Right lung (tissue), 2 donors: ENCODE measurements at regions not wholly inside any gene's neighbourhood (a gene's known extent, or its start where the extent isn't known, plus 50 kb on each side); places are given as distances from the start of the nearest gene placed in this dataset.
"Not testable (repeated sequence)": the region's sequence is repeated elsewhere in the genome, so short reads cannot be mapped to it uniquely, and the experiment has no call there.

Experiments used
- DNase-seq, 2 donors: peaks; one replicate each; pipeline ENCODE4 v3.0.0-alpha.2; 2013

DNA sequence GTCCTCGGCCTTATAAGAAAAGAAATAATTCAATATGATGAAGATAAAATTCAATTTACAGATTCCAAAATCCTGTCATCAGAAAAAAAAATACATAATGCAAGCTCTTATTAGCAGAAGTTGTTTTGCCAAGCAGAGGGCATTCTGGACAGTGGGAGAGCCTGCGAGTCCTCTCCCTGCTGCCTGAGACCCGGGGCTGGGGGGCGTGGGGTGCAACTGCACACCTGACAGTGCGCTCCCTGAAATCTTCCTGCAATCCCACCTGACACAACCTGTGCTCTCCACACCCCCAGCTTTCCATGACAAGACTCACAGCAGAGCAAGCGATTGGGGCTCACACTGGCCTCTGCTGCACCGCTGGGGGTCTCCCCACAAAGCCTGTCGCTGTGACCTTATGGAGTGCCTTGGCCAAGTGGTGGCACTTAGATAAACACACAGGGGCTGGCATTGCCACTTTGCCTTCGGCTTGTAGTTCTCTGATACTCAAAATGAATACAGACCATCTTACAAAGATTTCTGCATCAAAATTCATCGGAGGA is 130.3 kb upstream of the PDE10A start:
- no peak for DNase-seq

GRCh38 chr6:165791876-165792437 is 128.9 kb upstream of the PDE10A start:
- no peak for DNase-seq

GRCh38 chr6:165791306-165791705 is 128.3 kb upstream of the PDE10A start:
- no peak for DNase-seq

DNA sequence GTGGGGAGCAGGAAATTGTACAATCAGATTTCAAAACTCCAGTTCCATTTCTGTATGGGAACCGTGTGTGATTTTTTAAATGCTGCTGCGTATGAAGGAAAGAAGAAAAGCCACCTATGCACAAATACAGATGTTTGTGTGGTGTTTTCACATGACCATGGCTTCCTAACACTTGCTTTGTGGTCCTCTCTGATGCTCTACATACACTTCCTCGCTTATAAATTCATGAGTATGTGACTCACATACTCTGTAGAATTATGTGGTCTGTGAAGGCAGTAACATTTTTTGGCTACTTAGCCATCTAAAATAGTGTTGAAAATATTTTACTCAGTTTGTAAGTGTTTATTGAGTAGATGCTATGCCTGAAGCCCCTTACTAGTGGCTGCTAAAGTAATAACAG is 119.8 kb upstream of the PDE10A start:
- no peak for DNase-seq

GRCh38 chr6:165782134-165782533 is 119.1 kb upstream of the PDE10A start:
- no peak for DNase-seq

- no peak for DNase-seq
Measured at GRCh38 chr6:165777680-165778079, 114.6 kb upstream of the PDE10A start.

- DNase-seq = no peak
Measured at GRCh38 chr6:165776691-165777090, 113.7 kb upstream of the PDE10A start.

GRCh38 chr6:165775721-165776120 is 112.7 kb upstream of the PDE10A start:
- DNase-seq = no peak

- peak; percentile 75 to 83 for DNase-seq
Measured at GRCh38 chr6:165774903-165775601, 112.0 kb upstream of the PDE10A start.

- no peak for DNase-seq
Measured at GRCh38 chr6:165770397-165771082, 107.5 kb upstream of the PDE10A start.

DNA sequence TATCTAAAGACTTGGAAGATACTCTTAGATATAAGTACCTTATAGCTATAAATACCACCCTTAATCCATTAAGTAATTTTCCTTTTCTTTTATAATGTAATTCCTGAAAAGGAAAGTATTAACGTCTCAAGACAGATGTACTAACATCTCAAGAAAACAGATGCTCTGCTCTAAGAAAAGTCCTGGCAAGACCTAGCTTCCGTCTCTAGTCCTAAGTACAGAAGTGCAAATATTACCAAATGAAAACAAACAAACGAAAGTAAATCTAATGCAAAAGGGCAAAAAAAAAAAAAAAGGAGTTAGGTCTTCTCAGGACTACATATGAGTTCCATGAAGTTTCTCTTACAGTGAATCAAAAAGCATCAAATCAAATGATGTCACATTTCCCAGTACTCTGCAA is 106.8 kb upstream of the PDE10A start:
- DNase-seq = no peak

- no peak for DNase-seq
Measured at GRCh38 chr6:165769401-165769800, 106.4 kb upstream of the PDE10A start.

DNA sequence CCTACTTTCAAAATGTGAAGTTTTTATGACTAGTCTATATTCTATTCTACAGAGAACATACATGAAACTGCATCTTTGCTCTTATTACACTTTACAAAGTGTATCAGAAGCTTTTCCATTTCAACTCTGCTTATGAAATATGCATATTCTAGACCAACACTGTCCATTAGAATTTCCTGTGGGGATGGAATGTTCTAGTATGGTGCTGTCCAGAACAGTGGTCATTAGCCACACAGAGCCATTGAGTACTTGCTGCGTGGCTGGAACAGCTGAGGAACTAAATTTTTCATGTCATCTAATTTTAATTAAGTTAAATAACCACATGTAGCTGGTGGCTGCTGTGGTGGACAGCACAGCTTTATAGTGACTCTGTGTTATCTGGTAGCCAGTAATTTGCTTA is 105.9 kb upstream of the PDE10A start:
- no peak for DNase-seq

DNA sequence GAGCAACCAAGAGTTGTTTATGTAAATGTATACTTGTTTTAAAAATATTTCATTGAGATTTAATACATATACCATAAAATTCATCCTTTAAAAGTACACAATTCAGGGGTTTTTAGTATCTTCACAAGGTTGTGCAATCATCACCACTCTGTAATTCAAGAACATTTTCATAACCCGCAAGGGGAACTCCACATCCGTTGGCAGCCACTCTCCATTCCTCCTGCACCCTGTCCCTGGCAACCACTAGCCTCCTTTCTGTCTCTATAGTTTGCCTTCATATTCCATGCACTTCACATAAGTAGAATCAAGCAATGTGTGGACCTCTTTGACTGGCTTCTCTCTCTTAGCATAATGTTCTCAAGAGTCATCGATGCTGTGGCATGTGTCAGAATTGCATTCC is 104.2 kb upstream of the PDE10A start:
- no peak for DNase-seq

- DNase-seq = no peak
Measured at GRCh38 chr6:165766457-165766856, 103.4 kb upstream of the PDE10A start.

DNA sequence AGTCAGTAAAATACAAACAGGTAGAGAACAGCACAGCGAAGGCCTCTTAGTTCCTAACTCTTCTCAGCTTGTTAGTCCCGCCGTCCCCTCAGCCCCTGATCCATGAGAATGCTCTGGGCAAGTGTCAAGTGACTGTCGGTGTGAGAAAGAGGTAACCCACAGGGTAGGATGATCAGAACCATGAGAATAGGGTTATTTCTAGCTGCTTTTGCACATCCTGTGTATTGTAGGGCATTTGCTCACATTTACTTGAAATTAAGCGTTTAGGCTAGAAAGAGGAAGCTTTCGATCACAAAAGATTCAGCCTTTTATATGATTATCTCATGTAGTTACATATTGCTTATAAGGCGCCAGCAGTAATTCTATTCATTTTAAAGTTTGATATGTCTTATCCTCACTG is 103.0 kb upstream of the PDE10A start:
- no peak for DNase-seq

GRCh38 chr6:165765256-165765655 is 102.2 kb upstream of the PDE10A start:
- DNase-seq = not testable (repeated sequence)

DNA sequence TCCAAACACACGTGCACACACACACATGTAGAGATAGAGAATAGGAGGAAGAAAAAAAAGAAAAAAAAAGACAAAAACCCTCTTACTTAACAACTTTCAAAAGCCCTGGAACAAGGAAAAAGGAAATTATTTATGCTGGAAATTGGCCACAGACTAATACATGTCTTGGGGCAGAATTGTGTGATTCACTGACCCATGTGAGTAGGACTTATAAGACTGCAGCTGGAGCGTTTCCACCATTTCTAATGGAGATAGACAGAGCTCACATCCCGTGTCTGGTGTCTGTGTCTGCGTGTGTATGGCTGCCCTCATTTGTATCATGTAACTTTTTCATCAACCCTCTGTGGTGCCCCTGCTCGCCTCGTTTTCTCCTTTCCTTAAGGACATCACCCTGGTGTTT is 99.8 kb upstream of the PDE10A start:
- no peak for DNase-seq

GRCh38 chr6:165762125-165762524 is 99.1 kb upstream of the PDE10A start:
- DNase-seq = no peak

DNA sequence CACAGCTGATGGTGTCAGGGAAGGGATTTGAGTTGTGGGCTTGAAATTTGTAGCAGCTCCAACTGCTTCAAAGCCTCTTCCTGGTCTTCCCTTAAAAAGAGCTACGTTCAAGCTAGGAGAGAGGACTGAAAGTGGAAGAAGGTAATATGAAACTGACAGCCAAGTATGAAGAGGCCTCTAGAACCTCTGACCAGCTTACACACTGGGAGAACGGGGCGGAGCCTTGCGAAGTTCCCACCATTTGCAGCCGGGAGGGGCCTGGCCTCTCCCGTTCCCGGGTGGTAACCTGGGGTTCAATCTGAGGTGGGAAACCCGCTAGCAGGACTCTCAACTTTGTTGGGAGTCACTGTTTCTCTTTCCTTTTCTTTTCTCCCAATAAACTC is 97.8 kb upstream of the PDE10A start:
- no peak for DNase-seq

DNA sequence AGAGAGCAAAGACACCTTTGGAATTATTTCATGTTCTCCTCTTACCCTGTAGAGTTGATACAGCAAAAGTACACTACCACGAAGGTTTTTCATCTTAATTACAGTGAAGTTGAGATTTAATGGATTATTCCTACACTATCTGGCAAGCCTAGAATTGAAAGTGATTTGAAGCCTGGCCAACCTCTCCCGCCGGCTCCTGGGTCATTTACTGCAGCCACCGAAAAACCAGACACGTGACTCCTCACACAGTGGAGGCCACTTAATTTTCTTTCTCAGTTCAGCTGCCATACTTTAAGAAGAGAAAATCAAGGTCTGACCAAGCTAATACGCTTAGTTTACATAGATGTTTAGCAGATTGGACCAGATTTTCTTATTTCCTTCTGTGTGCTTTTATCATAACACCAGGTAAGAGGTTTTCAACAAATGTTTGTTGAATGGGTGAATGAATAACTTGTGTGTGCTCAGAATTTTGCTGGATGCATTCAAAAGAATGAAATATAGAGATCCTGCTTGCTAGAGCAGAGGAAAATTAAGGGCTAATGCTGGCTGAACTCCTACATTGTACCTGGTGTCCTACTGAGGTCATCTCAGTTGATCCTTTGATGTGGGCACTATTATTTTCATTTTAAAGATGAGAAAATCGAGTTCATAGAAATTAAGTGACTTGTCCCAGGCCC is 97.2 kb upstream of the PDE10A start:
- DNase-seq = no peak

DNA sequence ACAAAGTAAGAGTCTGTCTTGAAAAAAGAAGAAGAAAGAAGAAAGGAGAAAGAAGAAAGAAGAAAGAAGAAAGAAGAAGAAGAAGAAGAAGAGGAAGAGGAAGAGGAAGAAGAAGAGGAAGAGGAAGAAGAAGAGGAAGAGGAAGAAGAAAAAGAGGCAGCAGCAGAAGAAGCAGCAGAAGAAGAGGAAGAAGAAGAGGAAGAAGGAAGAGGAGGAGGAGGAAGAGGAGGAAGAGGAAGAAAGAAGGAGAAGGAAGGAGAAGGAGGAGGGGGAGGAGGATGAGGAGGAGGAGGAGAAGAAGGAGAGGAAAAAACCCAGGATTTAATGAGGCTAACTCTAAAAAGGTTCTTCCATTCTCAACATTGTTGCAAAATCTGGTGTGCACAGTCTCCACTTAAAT is 95.4 kb upstream of the PDE10A start:
- DNase-seq = no peak

GRCh38 chr6:165755583-165755982 is 92.5 kb upstream of the PDE10A start:
- no peak for DNase-seq
